ENCODE measurements at regions not wholly inside any gene's neighbourhood (a gene's known extent, or its start where the extent isn't known, plus 50 kb on each side); places are given as distances from the start of the nearest gene placed in this dataset.

GRCh38 chr2:120973196-120973595, 237.5 kb downstream of the GLI2 start:
- no peak overlapping the region for H3K27ac Mint-ChIP-seq
- H3K36me3 Mint-ChIP-seq (ENCODE audit: low read depth), result peaks cover 67% of the 10 kb centered on the region
- H3K4me3 Mint-ChIP-seq, result no peak overlapping the region
- no peaks in the 10 kb centered on the region for H3K9me3 Mint-ChIP-seq
- TF ChIP-seq CTCF (IDR thresholded peaks at IDR 0.05), result no peak
- H3K4me1 Mint-ChIP-seq, result peaks cover 4% of the 10 kb centered on the region
- H3K27me3 Mint-ChIP-seq (ENCODE audit: low read depth, poor library complexity), result peaks cover 3% of the 10 kb centered on the region
- DNase-seq, result no peak

- peaks cover 66% of the 10 kb centered on the region for H3K36me3 Mint-ChIP-seq (ENCODE audit: low read depth)
Observed at GRCh38 chr2:120974950-120975349, 239.3 kb downstream of the GLI2 start.

GRCh38 chr2:120976501-120977307, 241.0 kb downstream of the GLI2 start:
- TF ChIP-seq CTCF (IDR thresholded peaks at IDR 0.05), result no peak
- no peak for DNase-seq
- no peak overlapping the region for H3K27ac Mint-ChIP-seq
- H3K9me3 Mint-ChIP-seq, result peaks cover 13% of the 10 kb centered on the region
- H3K4me1 Mint-ChIP-seq, result peaks cover 7% of the 10 kb centered on the region
- no peak overlapping the region for H3K4me3 Mint-ChIP-seq
- peaks cover 13% of the 10 kb centered on the region for H3K27me3 Mint-ChIP-seq (ENCODE audit: low read depth, poor library complexity)
- H3K36me3 Mint-ChIP-seq (ENCODE audit: low read depth), result peaks cover 73% of the 10 kb centered on the region

More at GRCh38 chr2:120974950-120975349, 239.3 kb downstream of the GLI2 start:
- H3K4me1 Mint-ChIP-seq, result peaks cover 4% of the 10 kb centered on the region
- no peak for TF ChIP-seq CTCF (IDR thresholded peaks at IDR 0.05)
- peaks cover 7% of the 10 kb centered on the region for H3K9me3 Mint-ChIP-seq
- H3K4me3 Mint-ChIP-seq, result no peak overlapping the region
- no peak overlapping the region for H3K27ac Mint-ChIP-seq
- H3K27me3 Mint-ChIP-seq (ENCODE audit: low read depth, poor library complexity), result peaks cover 3% of the 10 kb centered on the region
- no peak for DNase-seq

GRCh38 chr2:120977582-120978358, 242.1 kb downstream of the GLI2 start:
- Mint-ChIP-seq H3K36me3 (ENCODE audit: low read depth) (peaks cover 71% of the 10 kb centered on the region), H3K4me3 (no peak overlapping the region), H3K9me3 (peaks cover 13% of the 10 kb centered on the region), H3K4me1 (peaks cover 11% of the 10 kb centered on the region), H3K27me3 (ENCODE audit: low read depth, poor library complexity) (peaks cover 21% of the 10 kb centered on the region), H3K27ac (no peak overlapping the region)
- no peak for DNase-seq
- TF ChIP-seq CTCF (IDR thresholded peaks at IDR 0.05), result no peak

GRCh38 chr2:120978359-120979050, 242.8 kb downstream of the GLI2 start:
- Mint-ChIP-seq H3K36me3 (ENCODE audit: low read depth) (peaks cover 76% of the 10 kb centered on the region), H3K4me1 (peaks cover 11% of the 10 kb centered on the region), H3K4me3 (no peak overlapping the region), H3K27ac (no peak overlapping the region), H3K27me3 (ENCODE audit: low read depth, poor library complexity) (peaks cover 26% of the 10 kb centered on the region), H3K9me3 (peaks cover 13% of the 10 kb centered on the region)
- DNase-seq, result no peak
- TF ChIP-seq CTCF (IDR thresholded peaks at IDR 0.05), result no peak
